ENCODE measurements at regions not wholly inside any gene's neighbourhood (a gene's known extent, or its start where the extent isn't known, plus 50 kb on each side); places are given as distances from the start of the nearest gene placed in this dataset.

- CTCF ChIA-PET, result no interaction called here
- Mint-ChIP-seq H3K9me3 (peaks cover 3% of the 10 kb centered on the region), H3K27me3 (ENCODE audit: low read depth) (no peaks in the 10 kb centered on the region), H3K4me3 (no peak overlapping the region), H3K4me1 (ENCODE audit: low read depth) (no peaks in the 10 kb centered on the region), H3K27ac (no peak overlapping the region), H3K36me3 (ENCODE audit: low read depth) (no peaks in the 10 kb centered on the region)
- intact Hi-C loops (cut with micrococcal nuclease), result loop anchor here (10.0 kb wide), 1 partner anchor 756 kb away; no protein-coding TSS in a partner anchor
- DNase-seq, result no peak
Measured at GRCh38 chr11:42528911-42529310, 782.9 kb upstream of the API5 start.

- CTCF ChIA-PET, result no interaction called here
- intact Hi-C loops (cut with micrococcal nuclease), result no loop called here
Measured at GRCh38 chr11:42536611-42537360, 775.0 kb upstream of the API5 start.

GRCh38 chr11:42542336-42542735 lies 769.5 kb upstream of the API5 start:
- DNase-seq, result no peak
- no peaks in the 10 kb centered on the region for H3K27me3 Mint-ChIP-seq (ENCODE audit: low read depth)
- intact Hi-C loops (cut with micrococcal nuclease), result no loop called here

More at GRCh38 chr11:42536611-42537360, 775.0 kb upstream of the API5 start:
- Mint-ChIP-seq H3K27me3 (ENCODE audit: low read depth) (no peaks in the 10 kb centered on the region), H3K36me3 (ENCODE audit: low read depth) (no peaks in the 10 kb centered on the region), H3K4me3 (no peak overlapping the region), H3K27ac (no peak overlapping the region), H3K9me3 (peaks cover 5% of the 10 kb centered on the region), H3K4me1 (ENCODE audit: low read depth) (no peaks in the 10 kb centered on the region)
- DNase-seq, result no peak

GRCh38 chr11:42543844-42544419 lies 767.9 kb upstream of the API5 start:
- CTCF ChIA-PET, result no interaction called here
- DNase-seq, result no peak
- Mint-ChIP-seq H3K9me3 (peaks cover 3% of the 10 kb centered on the region), H3K4me1 (ENCODE audit: low read depth) (no peaks in the 10 kb centered on the region), H3K27ac (no peak overlapping the region), H3K27me3 (ENCODE audit: low read depth) (no peaks in the 10 kb centered on the region), H3K36me3 (ENCODE audit: low read depth) (no peaks in the 10 kb centered on the region), H3K4me3 (no peak overlapping the region)
- intact Hi-C loops (cut with micrococcal nuclease), result no loop called here

More at GRCh38 chr11:42542336-42542735, 769.5 kb upstream of the API5 start:
- CTCF ChIA-PET, result no interaction called here
- H3K4me1 Mint-ChIP-seq (ENCODE audit: low read depth), result no peaks in the 10 kb centered on the region
- H3K4me3 Mint-ChIP-seq, result no peak overlapping the region
- H3K27ac Mint-ChIP-seq, result no peak overlapping the region
- H3K36me3 Mint-ChIP-seq (ENCODE audit: low read depth), result no peaks in the 10 kb centered on the region
- H3K9me3 Mint-ChIP-seq, result peaks cover 3% of the 10 kb centered on the region

- Mint-ChIP-seq H3K27me3 (ENCODE audit: low read depth) (no peaks in the 10 kb centered on the region), H3K27ac (no peak overlapping the region), H3K4me3 (no peak overlapping the region), H3K4me1 (ENCODE audit: low read depth) (no peaks in the 10 kb centered on the region), H3K9me3 (peaks cover 3% of the 10 kb centered on the region), H3K36me3 (ENCODE audit: low read depth) (no peaks in the 10 kb centered on the region)
- CTCF ChIA-PET, result no interaction called here
- intact Hi-C loops (cut with micrococcal nuclease), result no loop called here
- no peak for DNase-seq
Measured at GRCh38 chr11:42544726-42545125, 767.1 kb upstream of the API5 start.

GRCh38 chr11:42545954-42546353 lies 765.8 kb upstream of the API5 start:
- intact Hi-C loops (cut with micrococcal nuclease), result no loop called here
- H3K27me3 Mint-ChIP-seq (ENCODE audit: low read depth), result no peaks in the 10 kb centered on the region
- H3K9me3 Mint-ChIP-seq, result peaks cover 3% of the 10 kb centered on the region
- H3K27ac Mint-ChIP-seq, result no peak overlapping the region
- H3K4me1 Mint-ChIP-seq (ENCODE audit: low read depth), result no peaks in the 10 kb centered on the region
- CTCF ChIA-PET, result no interaction called here
- no peak overlapping the region for H3K4me3 Mint-ChIP-seq
- no peak for DNase-seq
- no peaks in the 10 kb centered on the region for H3K36me3 Mint-ChIP-seq (ENCODE audit: low read depth)

GRCh38 chr11:42552786-42553185 lies 759.0 kb upstream of the API5 start:
- Mint-ChIP-seq H3K9me3 (no peaks in the 10 kb centered on the region), H3K27ac (no peak overlapping the region), H3K4me3 (no peak overlapping the region), H3K27me3 (ENCODE audit: low read depth) (no peaks in the 10 kb centered on the region), H3K36me3 (ENCODE audit: low read depth) (no peaks in the 10 kb centered on the region), H3K4me1 (ENCODE audit: low read depth) (no peaks in the 10 kb centered on the region)
- CTCF ChIA-PET, result no interaction called here
- intact Hi-C loops (cut with micrococcal nuclease), result no loop called here
- no peak for DNase-seq

- H3K27me3 Mint-ChIP-seq (ENCODE audit: low read depth), result no peaks in the 10 kb centered on the region
- intact Hi-C loops (cut with micrococcal nuclease), result no loop called here
- CTCF ChIA-PET, result no interaction called here
- no peak overlapping the region for H3K27ac Mint-ChIP-seq
- no peaks in the 10 kb centered on the region for H3K36me3 Mint-ChIP-seq (ENCODE audit: low read depth)
- no peak for DNase-seq
- peaks cover 3% of the 10 kb centered on the region for H3K9me3 Mint-ChIP-seq
- no peak overlapping the region for H3K4me3 Mint-ChIP-seq
- no peaks in the 10 kb centered on the region for H3K4me1 Mint-ChIP-seq (ENCODE audit: low read depth)
Measured at GRCh38 chr11:42555190-42555589, 756.6 kb upstream of the API5 start.

GRCh38 chr11:42571131-42571877 lies 740.5 kb upstream of the API5 start:
- no peak overlapping the region for H3K27ac Mint-ChIP-seq
- CTCF ChIA-PET, result no interaction called here
- H3K27me3 Mint-ChIP-seq (ENCODE audit: low read depth), result no peaks in the 10 kb centered on the region
- H3K36me3 Mint-ChIP-seq (ENCODE audit: low read depth), result no peaks in the 10 kb centered on the region
- H3K4me3 Mint-ChIP-seq, result no peak overlapping the region
- intact Hi-C loops (cut with micrococcal nuclease), result no loop called here
- no peaks in the 10 kb centered on the region for H3K4me1 Mint-ChIP-seq (ENCODE audit: low read depth)
- peaks cover 15% of the 10 kb centered on the region for H3K9me3 Mint-ChIP-seq
- DNase-seq, result no peak

GRCh38 chr11:42571878-42572610 lies 739.8 kb upstream of the API5 start:
- CTCF ChIA-PET, result no interaction called here
- Mint-ChIP-seq H3K9me3 (peaks cover 13% of the 10 kb centered on the region), H3K36me3 (ENCODE audit: low read depth) (no peaks in the 10 kb centered on the region), H3K4me3 (no peak overlapping the region), H3K27ac (no peak overlapping the region), H3K4me1 (ENCODE audit: low read depth) (no peaks in the 10 kb centered on the region), H3K27me3 (ENCODE audit: low read depth) (no peaks in the 10 kb centered on the region)
- intact Hi-C loops (cut with micrococcal nuclease), result no loop called here
- no peak for DNase-seq

- intact Hi-C loops (cut with micrococcal nuclease), result no loop called here
- H3K4me1 Mint-ChIP-seq (ENCODE audit: low read depth), result no peaks in the 10 kb centered on the region
- CTCF ChIA-PET, result no interaction called here
Measured at GRCh38 chr11:42576318-42576717, 735.5 kb upstream of the API5 start.

GRCh38 chr11:42589286-42589685 lies 722.5 kb upstream of the API5 start:
- Mint-ChIP-seq H3K4me3 (no peak overlapping the region), H3K9me3 (peaks cover 2% of the 10 kb centered on the region), H3K36me3 (ENCODE audit: low read depth) (no peaks in the 10 kb centered on the region), H3K27ac (no peak overlapping the region), H3K27me3 (ENCODE audit: low read depth) (no peaks in the 10 kb centered on the region), H3K4me1 (ENCODE audit: low read depth) (no peaks in the 10 kb centered on the region)
- CTCF ChIA-PET, result no interaction called here
- DNase-seq, result no peak
- intact Hi-C loops (cut with micrococcal nuclease), result no loop called here

More at GRCh38 chr11:42576318-42576717, 735.5 kb upstream of the API5 start:
- Mint-ChIP-seq H3K9me3 (peaks cover 7% of the 10 kb centered on the region), H3K4me3 (no peak overlapping the region), H3K36me3 (ENCODE audit: low read depth) (no peaks in the 10 kb centered on the region), H3K27me3 (ENCODE audit: low read depth) (no peaks in the 10 kb centered on the region), H3K27ac (no peak overlapping the region)
- no peak for DNase-seq
